GM21528 (cell line): ENCODE measurements at regions not wholly inside any gene's neighbourhood (a gene's known extent, or its start where the extent isn't known, plus 50 kb on each side); places are given as distances from the start of the nearest gene placed in this dataset.
"Not testable (repeated sequence)": the region's sequence is repeated elsewhere in the genome, so short reads cannot be mapped to it uniquely, and the experiment has no call there.

Experiments
- ATAC-seq: cut with Tn5 transposase; IDR thresholded peaks from one replicate; pipeline ENCODE4 v1.9.1; 2021; ENCODE audit warnings: mild to moderate bottlenecking, moderate library complexity; ENCODE audit not compliant: unreplicated experiment, low FRiP score

GRCh38 chr4:158958489-158959270 is 144.2 kb upstream of the RAPGEF2 start:
- ATAC-seq = no peak

DNA sequence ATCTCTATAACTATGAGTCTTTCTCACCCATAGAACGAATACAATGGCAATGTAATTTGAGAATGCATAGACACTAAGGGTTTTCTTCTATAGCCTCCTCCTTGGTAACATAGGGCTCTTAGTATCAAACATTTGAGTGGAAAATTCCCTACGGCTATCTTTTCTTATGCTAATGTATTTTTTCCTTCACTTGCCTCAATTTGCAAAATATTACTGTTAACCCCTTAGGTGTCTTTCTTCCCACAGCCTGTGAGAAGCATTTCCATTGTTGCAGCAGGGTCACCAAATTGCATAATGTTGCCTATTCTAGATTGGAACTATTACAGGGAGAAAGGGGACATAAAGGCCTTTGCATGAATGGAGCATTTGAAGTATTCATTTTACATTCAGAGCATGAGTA is 140.5 kb upstream of the RAPGEF2 start:
- ATAC-seq = no peak

DNA sequence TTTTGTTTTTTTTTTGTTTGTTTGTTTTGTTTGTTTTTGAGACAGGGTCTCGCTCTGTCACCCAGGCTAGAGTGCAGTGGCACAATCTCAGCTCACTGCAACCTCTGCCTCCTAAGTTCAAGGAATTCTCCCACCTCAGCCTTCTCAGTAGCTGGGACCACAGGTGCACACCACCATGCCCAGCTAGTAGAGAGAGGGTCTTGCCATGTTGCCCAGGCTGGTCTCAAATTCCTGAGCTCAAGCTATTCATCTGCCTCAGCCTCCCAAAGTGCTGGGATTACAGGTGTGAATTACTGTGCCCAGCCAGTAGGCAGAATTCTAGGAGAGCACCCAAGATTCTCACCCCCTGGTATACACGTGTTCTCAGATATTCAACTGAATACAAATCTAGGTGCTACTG is 139.6 kb upstream of the RAPGEF2 start:
- not testable (repeated sequence) for ATAC-seq

GRCh38 chr4:158964114-158964727 is 138.7 kb upstream of the RAPGEF2 start:
- ATAC-seq = no peak

DNA sequence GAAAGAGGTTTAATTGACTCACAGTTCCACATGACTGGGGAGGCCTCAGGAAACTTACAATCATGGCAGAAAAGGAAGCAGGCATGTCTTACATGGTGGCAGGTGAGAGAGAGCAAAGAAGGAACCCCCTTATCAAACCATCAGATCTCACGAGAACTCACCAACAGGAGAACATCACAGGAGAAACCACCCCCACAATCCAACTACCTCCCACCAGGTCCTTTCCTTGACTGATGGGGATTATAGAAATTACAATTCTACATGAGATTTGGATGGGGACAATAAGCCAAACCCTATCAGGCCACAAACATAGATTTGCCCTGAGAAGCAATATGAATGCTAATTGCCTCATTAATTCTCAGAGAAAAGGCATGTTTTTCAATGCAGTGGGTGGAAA is 138.2 kb upstream of the RAPGEF2 start:
- ATAC-seq = no peak

- no peak for ATAC-seq
Observed at GRCh38 chr4:158965226-158965625, 137.7 kb upstream of the RAPGEF2 start.

- no peak for ATAC-seq
Observed at GRCh38 chr4:158966091-158966490, 136.8 kb upstream of the RAPGEF2 start.

GRCh38 chr4:158968961-158969360 is 133.9 kb upstream of the RAPGEF2 start:
- no peak for ATAC-seq

DNA sequence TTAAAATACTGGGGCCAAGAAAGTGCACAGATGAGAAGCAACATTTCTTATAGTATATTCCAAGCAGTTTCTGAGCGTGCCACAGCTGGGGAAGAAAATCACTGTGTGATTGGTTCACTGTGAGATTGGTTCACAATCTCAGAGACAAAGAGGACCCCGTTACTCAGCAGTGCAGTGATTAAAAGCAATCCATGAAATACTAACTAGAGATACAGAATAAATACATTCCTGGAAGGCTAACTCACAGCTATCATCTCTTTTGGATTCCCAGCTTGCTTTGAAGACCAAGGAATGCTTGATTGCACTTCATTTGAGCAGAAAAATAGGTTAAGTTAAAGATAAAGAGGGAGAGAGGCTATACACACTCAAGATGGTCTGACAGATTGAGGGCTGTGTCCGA is 132.1 kb upstream of the RAPGEF2 start:
- no peak for ATAC-seq

DNA sequence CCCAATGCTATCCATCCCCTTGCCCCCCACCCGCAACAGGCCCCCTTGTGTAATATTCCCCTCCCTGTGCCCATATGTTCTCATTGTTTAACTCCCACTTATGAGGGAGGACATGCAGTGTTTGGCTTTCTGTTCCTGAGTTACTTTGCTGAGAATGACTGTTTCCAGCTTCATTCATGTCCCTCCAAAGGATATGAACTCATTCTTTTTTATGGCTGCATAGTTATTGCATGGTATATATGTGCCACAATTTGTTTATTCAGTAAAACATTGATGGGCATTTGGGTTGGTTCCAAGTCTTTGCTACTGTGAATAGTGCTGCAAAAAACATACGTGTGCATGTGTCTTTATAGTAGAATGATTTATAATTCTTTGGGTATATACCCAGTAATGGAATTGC is 128.4 kb upstream of the RAPGEF2 start:
- not testable (repeated sequence) for ATAC-seq

DNA sequence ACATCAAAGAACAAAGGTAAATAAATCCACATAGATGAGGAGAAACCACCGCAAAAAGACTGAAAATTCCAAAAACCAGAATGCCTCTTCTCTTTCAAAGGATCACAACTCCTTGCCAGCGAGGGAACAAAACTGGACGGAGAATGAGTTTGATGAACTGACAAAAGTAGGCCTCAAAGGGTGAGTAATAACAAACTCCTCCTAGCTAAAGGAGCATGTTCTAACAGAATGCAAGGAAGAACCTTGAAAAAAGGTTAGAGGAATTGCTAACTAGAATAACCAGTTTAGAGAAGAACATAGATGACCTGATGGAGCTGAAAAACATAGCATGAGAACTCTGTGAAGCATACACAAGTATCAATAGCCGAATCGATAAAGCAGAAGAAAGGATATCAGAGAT is 122.2 kb upstream of the RAPGEF2 start:
- not testable (repeated sequence) for ATAC-seq

DNA sequence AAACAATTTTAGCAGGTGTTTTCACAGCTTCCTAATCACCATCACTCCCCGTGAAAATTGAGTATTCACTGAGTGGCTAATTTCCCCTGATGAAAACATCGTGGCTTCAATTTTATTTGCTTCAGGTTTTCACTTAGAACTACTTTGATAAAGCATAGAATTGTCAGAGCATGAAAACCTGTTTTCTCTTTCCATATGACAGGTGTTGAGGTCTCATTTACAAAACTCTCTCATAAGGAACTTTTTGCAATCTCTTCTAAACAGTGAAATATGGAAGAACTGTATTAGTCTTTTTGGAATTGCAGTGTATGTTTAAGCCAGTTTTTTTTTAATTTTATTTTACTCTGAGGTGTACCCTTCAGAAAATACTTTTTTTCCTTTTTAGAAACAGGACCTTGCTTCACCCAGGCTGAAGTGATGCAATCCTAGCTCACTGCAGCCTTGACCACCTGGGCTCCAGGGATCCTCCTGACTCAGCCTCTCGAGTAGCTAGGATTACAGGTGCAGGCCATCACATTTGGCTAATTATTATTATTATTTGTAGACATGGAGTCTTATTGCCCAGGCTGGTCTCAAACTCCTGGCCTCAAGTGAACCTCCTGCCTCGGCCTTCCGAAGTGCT is 111.2 kb upstream of the RAPGEF2 start:
- ATAC-seq = no peak

- ATAC-seq = no peak
Observed at GRCh38 chr4:158993891-158994290, 109.0 kb upstream of the RAPGEF2 start.

GRCh38 chr4:158995040-158995439 is 107.8 kb upstream of the RAPGEF2 start:
- ATAC-seq = no peak

GRCh38 chr4:158995965-158996364 is 106.9 kb upstream of the RAPGEF2 start:
- no peak for ATAC-seq

- ATAC-seq = no peak
Observed at GRCh38 chr4:158996669-158997074, 106.2 kb upstream of the RAPGEF2 start.

- no peak for ATAC-seq
Observed at GRCh38 chr4:158997660-158998349, 105.1 kb upstream of the RAPGEF2 start.

DNA sequence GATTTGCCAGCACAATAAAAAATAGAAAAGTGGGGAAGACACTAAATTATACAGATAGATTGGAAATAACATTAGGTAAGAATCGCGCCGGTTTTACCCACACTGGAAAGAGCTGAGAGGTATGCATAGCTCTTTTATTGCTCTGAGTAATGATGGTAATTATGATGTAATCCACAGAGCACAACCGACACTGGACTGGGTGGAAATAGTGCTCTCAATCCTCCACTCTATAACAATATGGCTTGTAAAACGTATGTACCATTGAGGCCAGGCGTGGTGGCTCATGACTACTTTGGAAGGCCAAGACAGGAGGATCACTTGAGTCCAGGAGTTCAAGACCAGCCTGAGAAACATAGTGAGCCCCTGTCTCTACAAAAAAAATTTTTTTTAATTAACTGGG is 104.3 kb upstream of the RAPGEF2 start:
- no peak for ATAC-seq

DNA sequence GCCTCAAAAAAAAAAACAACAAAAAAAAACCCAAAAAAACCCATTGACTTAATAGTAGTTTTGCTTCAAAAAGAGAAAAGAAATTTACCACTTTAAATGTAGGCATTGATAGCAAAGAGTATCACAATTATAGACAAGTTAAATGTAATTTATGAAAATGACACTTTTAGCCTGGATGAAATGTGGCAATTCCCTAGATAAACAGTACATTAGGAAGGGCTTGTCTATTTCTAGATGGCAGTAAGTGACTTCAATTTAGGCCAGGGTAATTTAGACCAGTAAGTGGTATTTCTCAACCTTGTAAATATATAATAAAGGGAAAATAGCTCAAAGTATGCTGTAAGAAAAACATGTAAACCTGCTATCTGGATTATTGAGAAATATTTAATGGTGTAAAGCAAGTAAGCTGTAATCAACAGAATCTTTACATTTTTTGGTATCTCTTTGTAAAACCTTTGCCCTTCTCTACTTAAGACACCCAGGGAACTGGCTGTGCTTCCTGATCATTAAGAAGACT is 103.7 kb upstream of the RAPGEF2 start:
- no peak for ATAC-seq

DNA sequence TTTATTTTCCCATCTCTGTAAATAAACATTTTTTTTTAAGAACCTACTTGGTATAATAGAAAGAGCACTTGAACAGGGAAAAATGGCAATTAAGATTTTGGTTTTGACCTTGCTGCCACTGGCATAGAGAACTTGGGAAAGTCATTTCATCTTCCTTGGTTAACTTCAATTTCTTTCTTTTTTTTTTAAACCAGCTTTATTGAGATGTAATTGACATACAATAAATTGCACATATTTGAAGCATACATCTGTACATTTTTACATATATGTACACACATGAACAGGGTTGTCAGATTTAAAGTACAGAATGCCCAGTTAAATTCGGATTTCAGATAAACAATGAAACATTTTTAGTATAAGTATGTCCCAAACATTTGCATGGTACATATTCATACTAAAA is 103.0 kb upstream of the RAPGEF2 start:
- no peak for ATAC-seq

GRCh38 chr4:159002950-159003349 is 99.9 kb upstream of the RAPGEF2 start:
- ATAC-seq = no peak
